NCI-H82 treated with DMSO at 0.1 percent for 48 hours (cell line): ENCODE measurements at regions not wholly inside any gene's neighbourhood (a gene's known extent, or its start where the extent isn't known, plus 50 kb on each side); places are given as distances from the start of the nearest gene placed in this dataset.

Source experiments
- DNase-seq: peaks from one replicate; lab custom pipeline; 2025; ENCODE audit not compliant: unreplicated experiment; lab: John Stamatoyannopoulos, UW

GRCh38 chr5:73295447-73295846, 122.5 kb downstream of the TMEM174 start:
- peak; percentile 9 for DNase-seq

- DNase-seq, result no peak
Measured at GRCh38 chr5:73292816-73293459, 119.9 kb downstream of the TMEM174 start.

- DNase-seq, result no peak
Measured at GRCh38 chr5:73291873-73292272, 118.9 kb downstream of the TMEM174 start.

- no peak for DNase-seq
Measured at GRCh38 chr5:73290242-73290641, 117.2 kb downstream of the TMEM174 start.

GRCh38 chr5:73288803-73289720, 116.1 kb downstream of the TMEM174 start:
- DNase-seq, result no peak

GRCh38 chr5:73286896-73287295, 113.9 kb downstream of the TMEM174 start:
- DNase-seq, result no peak

- no peak for DNase-seq
Measured at GRCh38 chr5:73284985-73285384, 112.0 kb downstream of the TMEM174 start.

GRCh38 chr5:73284220-73284795, 111.3 kb downstream of the TMEM174 start:
- no peak for DNase-seq

- DNase-seq, result no peak
Measured at GRCh38 chr5:73282923-73283322, 109.9 kb downstream of the TMEM174 start.

- DNase-seq, result no peak
Measured at GRCh38 chr5:73282383-73282782, 109.4 kb downstream of the TMEM174 start.

- DNase-seq, result no peak
Measured at GRCh38 chr5:73280821-73281746, 108.1 kb downstream of the TMEM174 start.

GRCh38 chr5:73280386-73280785, 107.4 kb downstream of the TMEM174 start:
- no peak for DNase-seq

- DNase-seq, result no peak
Measured at GRCh38 chr5:73279805-73280204, 106.8 kb downstream of the TMEM174 start.

GRCh38 chr5:73278693-73279092, 105.7 kb downstream of the TMEM174 start:
- no peak for DNase-seq

- no peak for DNase-seq
Measured at GRCh38 chr5:73274881-73275663, 102.1 kb downstream of the TMEM174 start.

- DNase-seq, result no peak
Measured at GRCh38 chr5:73274121-73274520, 101.1 kb downstream of the TMEM174 start.

GRCh38 chr5:73273379-73274050, 100.5 kb downstream of the TMEM174 start:
- DNase-seq, result no peak

GRCh38 chr5:73272351-73272750, 99.4 kb downstream of the TMEM174 start:
- no peak for DNase-seq

- no peak for DNase-seq
Measured at GRCh38 chr5:73268826-73269225, 95.8 kb downstream of the TMEM174 start.
